Dermis microvascular lymphatic vessel endothelial cell (primary cell): ENCODE measurements at regions not wholly inside any gene's neighbourhood (a gene's known extent, or its start where the extent isn't known, plus 50 kb on each side); places are given as distances from the start of the nearest gene placed in this dataset.
A peak's percentile ranks its signal among the peaks of the same experiment; 100 is the strongest.

Experiments used
- DNase-seq, 2 donors: peaks; one replicate each; pipeline versions ENCODE4 v3.0.0 to v3.0.0-alpha.2; 2010; ENCODE audit warnings: low read depth in 2 of 2

DNA sequence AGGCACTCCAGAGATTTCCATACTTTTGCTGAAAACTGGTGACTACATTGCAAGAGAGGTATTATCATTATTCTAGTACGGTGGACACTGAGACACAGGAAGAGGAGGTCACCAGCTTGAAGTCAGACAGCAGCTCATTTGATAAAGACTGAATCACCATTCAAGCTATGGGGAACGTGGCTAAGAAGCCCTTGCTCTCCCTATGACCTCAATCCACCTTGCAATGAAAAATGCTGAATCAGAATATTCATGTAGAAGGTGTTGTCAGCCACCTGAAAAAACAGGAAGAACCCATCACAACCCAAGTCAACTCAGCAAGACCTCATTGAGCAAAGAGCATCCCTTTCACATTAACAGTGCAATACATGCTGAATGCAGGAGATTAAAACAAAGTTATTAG is 59.0 kb upstream of the FGGY start:
- peak in 1 of 2 donors; percentile 19 for DNase-seq

DNA sequence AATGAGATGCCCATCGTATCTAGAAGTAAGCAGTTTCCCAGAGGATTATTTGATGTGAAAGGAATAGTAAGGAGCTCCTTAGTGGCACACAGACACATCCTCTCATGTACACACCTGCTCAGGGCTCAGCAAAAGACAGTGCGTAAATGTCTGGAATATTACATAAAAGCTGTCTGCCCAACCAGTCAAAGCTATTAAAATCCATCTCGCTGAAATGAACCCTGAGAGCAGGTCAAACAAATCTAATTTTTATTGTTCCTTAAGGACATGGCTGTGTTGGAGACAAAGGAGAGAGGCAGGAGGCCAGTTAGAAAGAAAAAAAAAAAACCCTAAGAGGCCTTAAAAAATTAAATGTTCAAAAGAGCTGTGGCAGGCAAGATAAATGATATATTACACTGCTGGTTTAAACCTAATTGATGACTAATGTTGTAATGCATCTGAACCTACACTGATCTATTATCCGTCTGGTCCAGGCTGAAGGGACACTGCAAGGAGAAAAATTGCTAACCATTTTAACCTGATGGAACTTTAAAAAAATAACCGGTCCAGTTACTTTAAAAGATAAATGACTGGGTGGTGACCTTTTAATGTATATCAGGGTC is 58.5 kb upstream of the FGGY start:
- DNase-seq = no peak

DNA sequence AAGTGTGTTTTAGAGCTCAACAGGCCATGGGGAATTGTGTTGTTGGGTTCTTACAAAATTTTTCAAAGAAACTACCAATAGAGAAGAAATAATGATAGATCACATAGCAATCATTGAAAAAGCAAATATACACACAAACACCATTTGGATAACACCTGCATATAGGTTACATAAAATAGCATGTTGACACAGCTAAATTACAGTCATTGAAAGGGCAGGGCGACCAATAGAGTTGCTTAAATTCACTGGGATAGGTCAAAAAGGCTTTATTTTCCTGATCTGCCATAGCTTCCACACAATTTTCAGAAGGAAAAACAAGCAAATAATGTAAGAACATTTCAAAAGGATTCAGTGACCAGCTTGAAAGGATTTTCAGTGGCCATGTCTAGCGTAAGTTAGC is 57.9 kb upstream of the FGGY start:
- DNase-seq = no peak

DNA sequence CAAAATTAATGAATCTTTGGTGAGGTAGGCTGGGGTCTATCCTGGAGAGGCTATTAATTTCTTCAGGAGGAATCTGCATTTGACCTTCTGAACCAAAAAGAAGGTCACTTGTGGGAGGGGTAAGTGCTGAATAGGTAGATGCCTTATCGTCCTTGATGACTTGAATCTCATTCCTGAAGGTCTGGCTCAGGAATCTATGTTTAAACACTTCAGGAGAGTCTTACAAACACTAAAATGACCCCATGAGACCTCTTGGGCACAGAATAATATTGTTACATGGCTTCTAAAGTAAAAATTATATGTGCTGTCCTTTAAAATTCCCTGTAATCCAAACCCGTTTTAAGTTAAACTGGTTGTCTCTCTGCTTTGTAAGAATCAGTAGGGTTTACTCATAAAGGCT is 55.0 kb upstream of the FGGY start:
- no peak for DNase-seq

DNA sequence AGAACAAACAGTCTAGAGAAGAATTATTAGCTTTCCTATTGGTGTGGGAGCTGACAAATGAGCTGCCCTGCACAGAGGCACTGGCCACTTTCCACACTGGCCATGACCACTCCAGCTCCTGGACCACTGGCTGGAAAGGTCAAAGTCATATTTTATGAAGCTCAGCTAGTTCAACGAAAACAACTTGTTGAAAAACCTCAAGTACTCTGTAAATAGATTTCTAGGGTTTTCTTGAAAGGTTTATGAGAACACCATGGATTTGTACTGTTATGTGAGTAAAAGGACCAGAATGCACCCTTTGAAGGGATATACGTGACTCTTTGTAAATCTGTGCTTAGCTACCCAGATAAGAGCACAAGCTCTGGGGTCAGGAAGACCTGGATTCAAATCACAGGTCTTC is 54.5 kb upstream of the FGGY start:
- DNase-seq = no peak

DNA sequence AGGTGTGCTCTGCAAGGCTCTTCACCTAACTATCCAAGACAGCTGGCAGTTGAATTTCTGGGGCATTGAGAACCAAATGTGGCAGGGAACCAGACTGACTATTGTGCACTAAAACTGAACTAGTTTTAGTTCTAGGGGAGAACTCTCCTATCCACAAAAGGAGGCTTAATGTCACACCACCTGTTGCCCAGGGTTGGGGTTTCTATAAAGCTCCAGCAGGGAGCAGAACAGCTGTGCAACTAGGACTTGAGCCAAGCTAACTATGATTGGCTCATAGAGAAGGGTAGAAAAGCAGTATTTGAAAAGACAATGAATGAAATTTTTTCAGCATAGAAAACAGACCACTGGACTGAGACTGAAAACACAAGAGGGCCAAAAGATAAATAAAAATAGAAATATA is 53.3 kb upstream of the FGGY start:
- DNase-seq = no peak

DNA sequence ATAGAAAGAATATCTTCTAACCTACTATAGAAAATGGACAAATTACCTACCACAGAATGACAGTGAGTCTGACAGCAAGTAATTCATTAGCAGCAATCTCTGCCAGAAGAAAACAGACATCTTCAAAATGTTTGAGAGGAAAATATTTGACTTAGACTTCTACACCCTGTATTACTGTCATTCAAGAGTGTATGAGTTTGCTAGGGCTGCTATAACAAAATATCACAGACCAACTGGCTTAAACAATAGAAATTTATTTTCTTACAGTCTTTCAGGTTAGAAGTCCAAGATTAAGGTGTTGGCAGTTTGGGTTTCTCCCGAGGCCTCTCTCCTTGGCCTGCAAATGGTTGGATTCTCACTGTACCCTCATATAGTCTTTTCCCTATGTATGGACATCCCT is 52.9 kb upstream of the FGGY start:
- no peak for DNase-seq

DNA sequence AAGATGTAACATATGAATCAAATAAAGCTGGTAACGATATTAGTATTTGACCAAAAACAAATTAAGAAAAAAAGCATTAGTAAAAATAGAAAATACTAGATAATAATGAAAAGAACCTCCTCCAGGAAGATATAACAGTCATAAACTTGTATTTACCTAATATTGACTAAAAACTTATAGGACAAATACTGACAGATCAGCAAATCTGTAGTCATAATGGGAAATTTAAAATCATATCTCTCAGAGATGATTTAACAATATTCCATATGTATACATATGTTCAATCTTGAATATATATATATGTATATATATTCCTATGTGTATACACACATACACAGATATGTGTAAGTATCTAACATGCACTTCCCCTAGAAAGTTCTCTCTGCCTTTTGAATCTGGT is 52.0 kb upstream of the FGGY start:
- DNase-seq = no peak
